ENCODE measurements at regions not wholly inside any gene's neighbourhood (a gene's known extent, or its start where the extent isn't known, plus 50 kb on each side); places are given as distances from the start of the nearest gene placed in this dataset.

DNA sequence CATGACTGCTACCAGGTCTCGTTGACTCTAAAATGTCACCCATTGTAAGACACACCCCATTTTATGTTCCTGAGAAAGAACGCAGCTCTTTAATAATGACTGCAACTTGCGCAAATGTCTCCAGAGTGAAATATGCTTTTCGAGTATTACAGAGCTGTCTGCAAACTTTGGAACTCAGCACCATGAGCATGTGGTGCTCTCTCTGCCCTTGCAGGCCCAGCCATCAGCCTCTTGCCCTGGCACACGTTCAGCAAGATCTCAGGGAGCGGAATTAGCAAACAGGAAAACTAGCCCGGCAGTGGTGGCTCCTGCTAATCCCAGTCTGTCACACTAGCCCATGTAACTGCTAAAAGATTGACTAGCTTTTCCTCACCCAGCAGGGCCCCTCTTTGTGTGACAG lies 114.5 kb upstream of the SLC1A3 start:
- no peak for DNase-seq (ENCODE audit: low spot score)
- H3K27ac ChIP-seq (ENCODE audit: poor library complexity, severe bottlenecking) = peak overlapping the region; percentile 34
- no peak for ATAC-seq (ENCODE audit: low read depth)
- no peaks in the 10 kb centered on the region for H3K9me3 ChIP-seq (ENCODE audit: severe bottlenecking)
- peaks cover 34% of the 10 kb centered on the region for H3K4me1 ChIP-seq (ENCODE audit: insufficient read depth, poor library complexity, severe bottlenecking)
- no peak overlapping the region for H3K4me3 ChIP-seq (ENCODE audit: severe bottlenecking)
- H3K27me3 ChIP-seq (ENCODE audit: insufficient read depth, poor library complexity, severe bottlenecking) = no peaks in the 10 kb centered on the region
- TF ChIP-seq, protein P1, sequence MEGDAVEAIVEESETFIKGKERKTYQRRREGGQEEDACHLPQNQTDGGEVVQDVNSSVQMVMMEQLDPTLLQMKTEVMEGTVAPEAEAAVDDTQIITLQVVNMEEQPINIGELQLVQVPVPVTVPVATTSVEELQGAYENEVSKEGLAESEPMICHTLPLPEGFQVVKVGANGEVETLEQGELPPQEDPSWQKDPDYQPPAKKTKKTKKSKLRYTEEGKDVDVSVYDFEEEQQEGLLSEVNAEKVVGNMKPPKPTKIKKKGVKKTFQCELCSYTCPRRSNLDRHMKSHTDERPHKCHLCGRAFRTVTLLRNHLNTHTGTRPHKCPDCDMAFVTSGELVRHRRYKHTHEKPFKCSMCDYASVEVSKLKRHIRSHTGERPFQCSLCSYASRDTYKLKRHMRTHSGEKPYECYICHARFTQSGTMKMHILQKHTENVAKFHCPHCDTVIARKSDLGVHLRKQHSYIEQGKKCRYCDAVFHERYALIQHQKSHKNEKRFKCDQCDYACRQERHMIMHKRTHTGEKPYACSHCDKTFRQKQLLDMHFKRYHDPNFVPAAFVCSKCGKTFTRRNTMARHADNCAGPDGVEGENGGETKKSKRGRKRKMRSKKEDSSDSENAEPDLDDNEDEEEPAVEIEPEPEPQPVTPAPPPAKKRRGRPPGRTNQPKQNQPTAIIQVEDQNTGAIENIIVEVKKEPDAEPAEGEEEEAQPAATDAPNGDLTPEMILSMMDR (IDR thresholded peaks at IDR 0.05; ENCODE audit: poor library complexity, severe bottlenecking) = no peak
- H3K36me3 ChIP-seq (ENCODE audit: low read depth) = no peaks in the 10 kb centered on the region

DNA sequence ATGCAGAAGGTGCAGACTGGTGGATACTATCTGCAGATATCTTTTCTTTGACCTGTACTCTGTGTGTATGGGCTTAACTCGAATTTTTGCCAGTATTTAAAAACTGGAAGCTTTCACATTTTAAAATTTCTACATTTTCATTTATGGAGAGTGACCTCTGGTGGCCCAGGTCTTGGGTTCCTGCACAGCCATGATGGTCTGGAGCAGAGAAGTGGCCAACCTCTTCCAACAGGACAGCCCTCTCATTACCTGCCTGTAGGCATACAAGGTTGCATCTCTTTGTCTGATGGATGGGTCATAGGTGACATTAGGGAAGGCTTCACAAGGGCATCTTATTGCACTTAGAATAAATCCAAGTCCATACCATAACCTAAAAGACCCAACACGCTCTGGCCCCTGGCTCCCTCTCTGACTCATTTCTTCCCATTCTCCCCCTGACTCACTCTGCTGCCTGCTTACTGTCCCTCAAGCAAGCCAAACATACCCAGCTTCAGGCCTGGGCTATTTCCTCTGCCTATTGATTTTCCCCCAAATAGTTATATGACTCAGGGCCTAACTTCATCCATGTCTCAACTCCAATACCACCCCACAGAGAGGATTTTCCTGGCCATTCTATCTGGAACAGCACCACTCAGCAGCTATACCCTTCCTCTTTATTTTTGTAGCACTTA lies 113.3 kb upstream of the SLC1A3 start:
- Histone ChIP-seq H3K4me3 (ENCODE audit: severe bottlenecking) (no peak overlapping the region), H3K4me1 (ENCODE audit: insufficient read depth, poor library complexity, severe bottlenecking) (peaks cover 34% of the 10 kb centered on the region), H3K27ac (ENCODE audit: poor library complexity, severe bottlenecking) (peak overlapping the region; percentile 34), H3K27me3 (ENCODE audit: insufficient read depth, poor library complexity, severe bottlenecking) (no peaks in the 10 kb centered on the region), H3K9me3 (ENCODE audit: severe bottlenecking) (no peaks in the 10 kb centered on the region), H3K36me3 (ENCODE audit: low read depth) (no peaks in the 10 kb centered on the region)
- DNase-seq (ENCODE audit: low spot score) (peak; percentile 73), ATAC-seq (ENCODE audit: low read depth) (peak; percentile 68)
- TF ChIP-seq, protein P1 (IDR thresholded peaks at IDR 0.05; ENCODE audit: poor library complexity, severe bottlenecking) = peak; percentile 34

DNA sequence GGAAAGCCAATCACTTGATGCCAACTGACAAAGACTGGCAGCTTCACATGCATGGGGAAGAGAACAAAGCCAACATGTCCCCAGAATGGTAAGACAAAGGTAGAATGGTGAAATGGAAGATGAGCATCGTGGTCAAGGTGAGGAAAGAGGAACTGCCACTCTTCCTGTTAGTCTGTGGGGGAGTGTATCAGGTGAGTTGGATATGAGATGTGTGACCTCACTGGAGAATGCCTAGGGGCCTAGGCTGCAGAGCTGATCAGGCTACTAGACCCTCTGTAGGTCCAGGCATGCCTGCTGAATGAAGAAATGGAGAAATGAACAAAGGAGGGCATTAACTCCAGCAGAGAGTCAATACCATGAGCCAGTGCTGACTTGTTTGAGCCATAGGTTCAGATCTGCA lies 112.4 kb upstream of the SLC1A3 start:
- H3K9me3 ChIP-seq (ENCODE audit: severe bottlenecking) = no peaks in the 10 kb centered on the region
- TF ChIP-seq, protein P1 (IDR thresholded peaks at IDR 0.05; ENCODE audit: poor library complexity, severe bottlenecking) = no peak
- no peak for ATAC-seq (ENCODE audit: low read depth)
- no peaks in the 10 kb centered on the region for H3K36me3 ChIP-seq (ENCODE audit: low read depth)
- DNase-seq (ENCODE audit: low spot score) = no peak
- H3K27ac ChIP-seq (ENCODE audit: poor library complexity, severe bottlenecking) = peak overlapping the region; percentile 34
- H3K4me3 ChIP-seq (ENCODE audit: severe bottlenecking) = no peak overlapping the region
- H3K4me1 ChIP-seq (ENCODE audit: insufficient read depth, poor library complexity, severe bottlenecking) = peaks cover 34% of the 10 kb centered on the region
- no peaks in the 10 kb centered on the region for H3K27me3 ChIP-seq (ENCODE audit: insufficient read depth, poor library complexity, severe bottlenecking)

DNA sequence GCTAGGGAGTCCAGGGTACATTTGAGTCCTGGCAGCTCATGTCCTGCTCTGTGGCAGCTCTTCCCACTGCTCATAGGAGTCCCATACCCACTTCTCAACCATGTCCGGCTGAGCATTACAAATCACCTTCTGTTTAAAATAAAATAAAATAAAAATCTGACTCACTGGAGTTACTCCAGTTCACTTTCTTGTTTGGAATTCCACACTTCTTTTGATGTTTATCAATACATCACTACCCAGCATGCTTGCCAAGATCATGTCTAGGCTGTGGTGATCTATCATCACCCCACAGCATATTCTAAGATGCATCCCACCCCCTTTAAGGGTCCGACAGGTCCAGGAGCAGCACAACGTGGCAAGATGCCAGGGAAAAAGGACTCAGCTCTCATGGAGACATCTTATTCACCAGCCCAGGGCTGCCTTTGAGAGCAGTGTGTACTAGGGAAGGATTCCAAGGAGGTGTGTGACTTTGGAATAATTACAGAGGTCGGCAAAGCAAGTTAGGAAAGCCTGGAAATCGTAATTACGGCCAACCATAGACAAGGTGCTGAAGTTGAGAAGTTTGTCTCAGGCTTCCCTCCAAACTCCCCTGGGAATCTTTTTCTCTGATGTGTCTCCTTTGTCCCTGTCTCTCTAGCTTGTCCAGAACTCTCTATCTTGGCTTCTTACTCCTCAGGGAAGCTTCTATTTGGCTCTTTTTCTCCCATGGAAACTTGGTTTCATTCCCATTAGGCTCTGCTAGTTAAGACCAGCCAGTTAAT lies 111.4 kb upstream of the SLC1A3 start:
- TF ChIP-seq, protein P1 (IDR thresholded peaks at IDR 0.05; ENCODE audit: poor library complexity, severe bottlenecking) = no peak
- DNase-seq (ENCODE audit: low spot score) = peak; percentile 72

DNA sequence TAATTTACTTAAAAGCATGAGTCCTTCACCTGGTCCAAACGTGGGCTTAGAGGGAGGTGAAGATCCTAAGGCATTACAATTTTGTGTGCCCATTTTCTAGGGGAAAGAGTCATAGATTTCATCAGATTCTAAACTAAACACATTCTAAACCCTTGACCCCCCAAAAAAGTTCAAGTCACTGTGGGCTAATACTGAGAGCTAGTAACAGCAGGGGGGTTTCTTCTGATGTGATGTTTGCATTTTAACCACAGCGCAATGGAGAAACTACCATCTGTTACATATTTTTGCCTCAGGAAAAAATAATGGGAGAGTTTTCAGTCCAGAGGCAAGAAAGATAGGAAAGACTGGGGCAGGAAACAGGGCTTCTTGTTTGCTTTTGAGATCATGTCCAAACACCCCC lies 110.8 kb upstream of the SLC1A3 start:
- Histone ChIP-seq H3K36me3 (ENCODE audit: low read depth) (no peaks in the 10 kb centered on the region), H3K4me1 (ENCODE audit: insufficient read depth, poor library complexity, severe bottlenecking) (peaks cover 26% of the 10 kb centered on the region), H3K9me3 (ENCODE audit: severe bottlenecking) (no peaks in the 10 kb centered on the region), H3K27ac (ENCODE audit: poor library complexity, severe bottlenecking) (peak overlapping the region; percentile 34), H3K4me3 (ENCODE audit: severe bottlenecking) (no peak overlapping the region), H3K27me3 (ENCODE audit: insufficient read depth, poor library complexity, severe bottlenecking) (no peaks in the 10 kb centered on the region)
- TF ChIP-seq, protein P1 (IDR thresholded peaks at IDR 0.05; ENCODE audit: poor library complexity, severe bottlenecking) = no peak
- no peak for ATAC-seq (ENCODE audit: low read depth)
- no peak for DNase-seq (ENCODE audit: low spot score)

More for the DNA sequence above, 111.4 kb upstream of the SLC1A3 start:
- Histone ChIP-seq H3K27me3 (ENCODE audit: insufficient read depth, poor library complexity, severe bottlenecking) (no peaks in the 10 kb centered on the region), H3K4me1 (ENCODE audit: insufficient read depth, poor library complexity, severe bottlenecking) (peaks cover 31% of the 10 kb centered on the region), H3K9me3 (ENCODE audit: severe bottlenecking) (no peaks in the 10 kb centered on the region), H3K36me3 (ENCODE audit: low read depth) (no peaks in the 10 kb centered on the region), H3K27ac (ENCODE audit: poor library complexity, severe bottlenecking) (peak overlapping the region; percentile 34), H3K4me3 (ENCODE audit: severe bottlenecking) (no peak overlapping the region)
- ATAC-seq (ENCODE audit: low read depth) = peak; percentile 26
